ENCODE measurements at regions not wholly inside any gene's neighbourhood (a gene's known extent, or its start where the extent isn't known, plus 50 kb on each side); places are given as distances from the start of the nearest gene placed in this dataset.
"Not testable (repeated sequence)": the region's sequence is repeated elsewhere in the genome, so short reads cannot be mapped to it uniquely, and the experiment has no call there.

- H3K27ac ChIP-seq (ENCODE audit: low read depth, low read length) = no peak overlapping the region
Observed at GRCh38 chr16:35572186-35572585, 2112.8 kb downstream of the TP53TG3F start.

GRCh38 chr16:35573407-35573806, 2114.0 kb downstream of the TP53TG3F start:
- peaks cover 0 to 32% of the 10 kb centered on the region in 2 donors for H3K9me3 ChIP-seq (ENCODE audit: control insufficient read depth in 1 of 2, low read length in 2 of 2)
- H3K27ac ChIP-seq (ENCODE audit: low read depth, low read length) = no peak overlapping the region
- no peaks in the 10 kb centered on the region for H3K36me3 ChIP-seq (ENCODE audit: control insufficient read depth in 1 of 2, insufficient read depth in 2 of 2, low read length in 2 of 2)
- no peak overlapping the region for H3K9ac ChIP-seq (ENCODE audit: low read depth in 1 of 2, low read length in 2 of 2)
- H3K4me1 ChIP-seq (ENCODE audit: control insufficient read depth in 1 of 2, insufficient read depth in 2 of 2, low read length in 2 of 2) = no peaks in the 10 kb centered on the region
- H3K4me3 ChIP-seq (ENCODE audit: low read depth in 1 of 2, low read length in 2 of 2) = no peak overlapping the region
- no peaks in the 10 kb centered on the region for H3K27me3 ChIP-seq (ENCODE audit: control insufficient read depth in 1 of 2, insufficient read depth in 2 of 2, low read length in 2 of 2)

More at GRCh38 chr16:35572186-35572585, 2112.8 kb downstream of the TP53TG3F start:
- no peaks in the 10 kb centered on the region for H3K27me3 ChIP-seq (ENCODE audit: control insufficient read depth in 1 of 2, insufficient read depth in 2 of 2, low read length in 2 of 2)
- H3K9me3 ChIP-seq (ENCODE audit: control insufficient read depth in 1 of 2, low read length in 2 of 2) = peaks cover 0 to 36% of the 10 kb centered on the region in 2 donors
- no peaks in the 10 kb centered on the region for H3K36me3 ChIP-seq (ENCODE audit: control insufficient read depth in 1 of 2, insufficient read depth in 2 of 2, low read length in 2 of 2)
- H3K9ac ChIP-seq (ENCODE audit: low read depth in 1 of 2, low read length in 2 of 2) = no peak overlapping the region
- H3K4me3 ChIP-seq (ENCODE audit: low read depth in 1 of 2, low read length in 2 of 2) = no peak overlapping the region
- H3K4me1 ChIP-seq (ENCODE audit: control insufficient read depth in 1 of 2, insufficient read depth in 2 of 2, low read length in 2 of 2) = no peaks in the 10 kb centered on the region

DNA sequence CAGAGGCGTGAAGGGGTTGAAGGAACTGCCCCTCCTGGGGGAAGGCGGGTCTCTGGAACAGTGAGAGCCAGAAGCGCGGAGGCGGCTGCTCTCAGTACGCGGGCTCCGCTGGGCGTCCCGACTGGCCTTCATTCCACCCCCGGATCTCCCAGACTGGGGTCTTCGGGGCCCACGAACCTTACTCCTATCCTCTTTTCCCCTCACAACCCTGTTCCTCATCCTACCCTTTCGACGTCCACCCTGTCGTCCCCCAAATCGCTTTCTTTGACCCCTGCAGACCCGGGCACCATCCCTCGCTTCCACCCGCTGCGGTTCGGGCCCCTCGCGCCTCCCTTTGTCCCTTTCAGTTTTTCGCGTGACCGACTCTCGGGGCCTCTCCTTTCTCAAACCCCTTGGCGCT, 2114.6 kb downstream of the TP53TG3F start:
- Histone ChIP-seq H3K4me3 (ENCODE audit: low read depth in 1 of 2, low read length in 2 of 2) (no peak overlapping the region), H3K27me3 (ENCODE audit: control insufficient read depth in 1 of 2, insufficient read depth in 2 of 2, low read length in 2 of 2) (no peaks in the 10 kb centered on the region), H3K27ac (ENCODE audit: low read depth, low read length) (no peak overlapping the region), H3K4me1 (ENCODE audit: control insufficient read depth in 1 of 2, insufficient read depth in 2 of 2, low read length in 2 of 2) (no peaks in the 10 kb centered on the region), H3K9ac (ENCODE audit: low read depth in 1 of 2, low read length in 2 of 2) (no peak overlapping the region), H3K36me3 (ENCODE audit: control insufficient read depth in 1 of 2, insufficient read depth in 2 of 2, low read length in 2 of 2) (no peaks in the 10 kb centered on the region), H3K9me3 (ENCODE audit: control insufficient read depth in 1 of 2, low read length in 2 of 2) (peaks cover 2 to 36% of the 10 kb centered on the region in 2 donors)

DNA sequence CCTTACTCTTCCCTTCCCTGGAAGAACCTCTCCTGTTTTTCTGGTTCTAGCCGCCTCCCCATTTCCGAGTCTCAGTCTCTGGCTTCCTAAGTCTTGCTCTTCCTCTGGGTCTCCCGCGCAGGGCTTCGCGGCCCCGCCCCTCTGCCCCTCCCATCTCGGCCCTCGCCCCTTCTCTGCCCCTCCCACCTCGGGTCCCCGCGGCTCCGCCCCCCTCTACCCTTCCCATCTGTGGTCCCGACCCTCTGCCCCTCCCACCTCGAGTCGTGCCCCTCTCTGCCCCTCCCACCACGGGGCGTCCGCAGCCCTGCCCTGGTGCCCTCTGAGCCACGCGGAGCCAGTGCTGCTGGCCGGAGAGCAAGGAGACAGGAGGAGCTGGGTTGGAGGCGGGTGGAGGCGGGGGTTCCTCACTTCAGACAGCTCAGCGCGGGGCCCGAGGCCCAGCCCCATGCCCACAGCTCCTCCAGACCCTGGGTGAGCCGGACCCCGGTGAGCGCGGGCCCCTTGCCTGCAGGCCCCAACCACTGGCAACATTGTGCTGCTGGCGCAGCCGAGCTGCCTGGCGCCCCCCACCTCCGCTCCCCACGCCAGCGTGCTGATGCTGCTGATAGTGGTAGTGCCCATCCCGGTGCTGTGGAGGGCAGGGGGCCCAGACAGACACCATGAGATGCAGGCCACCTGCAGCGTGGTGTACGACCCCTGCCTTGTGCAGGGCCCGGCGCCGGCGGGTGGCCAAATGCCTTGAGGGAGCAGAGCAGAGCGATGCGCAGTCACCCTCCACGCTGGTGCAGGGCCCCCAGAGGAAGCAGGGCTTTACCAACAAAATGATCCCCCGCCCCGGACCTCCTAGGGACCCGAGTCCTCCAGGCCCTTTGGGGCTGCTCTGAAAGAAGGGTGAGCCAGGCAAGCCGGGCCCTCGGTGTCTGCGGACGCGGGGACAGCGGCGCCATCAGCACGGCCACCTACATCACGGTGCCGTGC, 2115.3 kb downstream of the TP53TG3F start:
- H3K4me3 ChIP-seq (ENCODE audit: low read depth in 1 of 2, low read length in 2 of 2) = no peak overlapping the region
- H3K9ac ChIP-seq (ENCODE audit: low read depth in 1 of 2, low read length in 2 of 2) = no peak overlapping the region
- no peaks in the 10 kb centered on the region for H3K27me3 ChIP-seq (ENCODE audit: control insufficient read depth in 1 of 2, insufficient read depth in 2 of 2, low read length in 2 of 2)
- H3K27ac ChIP-seq (ENCODE audit: low read depth, low read length) = no peak overlapping the region
- no peaks in the 10 kb centered on the region for H3K4me1 ChIP-seq (ENCODE audit: control insufficient read depth in 1 of 2, insufficient read depth in 2 of 2, low read length in 2 of 2)
- H3K9me3 ChIP-seq (ENCODE audit: control insufficient read depth in 1 of 2, low read length in 2 of 2) = peaks cover 9 to 32% of the 10 kb centered on the region in 2 donors
- H3K36me3 ChIP-seq (ENCODE audit: control insufficient read depth in 1 of 2, insufficient read depth in 2 of 2, low read length in 2 of 2) = no peaks in the 10 kb centered on the region

DNA sequence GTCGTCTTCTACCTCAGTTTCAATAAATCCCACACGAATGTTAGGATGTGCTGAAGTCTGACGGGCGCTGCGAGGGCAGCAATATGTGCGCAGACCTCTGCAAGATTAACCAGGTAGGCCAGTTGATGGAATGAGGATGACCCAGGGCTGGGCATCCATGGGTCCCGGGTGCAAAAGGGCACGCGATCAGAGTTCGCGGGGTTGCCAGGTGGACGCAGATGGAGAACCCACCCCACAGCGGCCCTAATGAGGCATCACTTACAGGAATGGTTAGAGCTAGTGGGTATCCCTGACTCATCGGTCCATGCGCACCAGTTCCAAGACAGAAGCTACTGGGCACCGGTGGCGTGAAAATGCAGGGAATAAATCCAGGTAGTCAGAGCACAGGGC, 2116.0 kb downstream of the TP53TG3F start:
- Histone ChIP-seq H3K27me3 (ENCODE audit: control insufficient read depth in 1 of 2, insufficient read depth in 2 of 2, low read length in 2 of 2) (no peaks in the 10 kb centered on the region), H3K9me3 (ENCODE audit: control insufficient read depth in 1 of 2, low read length in 2 of 2) (peaks cover 16 to 31% of the 10 kb centered on the region in 2 donors), H3K4me3 (ENCODE audit: low read depth in 1 of 2, low read length in 2 of 2) (no peak overlapping the region), H3K27ac (ENCODE audit: low read depth, low read length) (no peak overlapping the region), H3K9ac (ENCODE audit: low read depth in 1 of 2, low read length in 2 of 2) (no peak overlapping the region), H3K36me3 (ENCODE audit: control insufficient read depth in 1 of 2, insufficient read depth in 2 of 2, low read length in 2 of 2) (no peaks in the 10 kb centered on the region), H3K4me1 (ENCODE audit: control insufficient read depth in 1 of 2, insufficient read depth in 2 of 2, low read length in 2 of 2) (no peaks in the 10 kb centered on the region)

DNA sequence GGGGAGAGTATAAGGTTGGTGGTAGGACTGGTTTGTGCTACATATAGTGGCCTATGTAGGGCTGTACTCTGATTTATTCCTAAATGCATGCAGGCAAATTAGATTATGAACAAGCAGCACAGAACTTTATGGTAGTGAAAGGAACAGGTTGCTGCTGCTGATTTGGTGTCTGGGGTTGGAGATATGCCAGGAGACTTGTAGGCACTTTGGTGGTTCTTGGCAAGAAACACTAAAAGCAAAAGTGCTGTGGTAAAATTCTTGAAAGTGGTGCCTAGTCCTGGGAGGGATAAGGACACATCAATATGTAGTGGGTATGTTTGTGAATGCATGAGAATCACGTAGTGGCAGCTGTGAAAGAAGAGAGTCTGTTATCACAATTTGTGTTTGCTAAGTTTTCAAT, 2126.0 kb downstream of the TP53TG3F start:
- Histone ChIP-seq H3K4me3 (ENCODE audit: low read depth in 1 of 2, low read length in 2 of 2) (no peak overlapping the region), H3K27me3 (ENCODE audit: control insufficient read depth in 1 of 2, insufficient read depth in 2 of 2, low read length in 2 of 2) (no peaks in the 10 kb centered on the region), H3K9me3 (ENCODE audit: control insufficient read depth in 1 of 2, low read length in 2 of 2) (peaks cover 1 to 5% of the 10 kb centered on the region in 2 donors), H3K9ac (ENCODE audit: low read depth in 1 of 2, low read length in 2 of 2) (no peak overlapping the region), H3K36me3 (ENCODE audit: control insufficient read depth in 1 of 2, insufficient read depth in 2 of 2, low read length in 2 of 2) (no peaks in the 10 kb centered on the region), H3K4me1 (ENCODE audit: control insufficient read depth in 1 of 2, insufficient read depth in 2 of 2, low read length in 2 of 2) (no peaks in the 10 kb centered on the region), H3K27ac (ENCODE audit: low read depth, low read length) (no peak overlapping the region)

DNA sequence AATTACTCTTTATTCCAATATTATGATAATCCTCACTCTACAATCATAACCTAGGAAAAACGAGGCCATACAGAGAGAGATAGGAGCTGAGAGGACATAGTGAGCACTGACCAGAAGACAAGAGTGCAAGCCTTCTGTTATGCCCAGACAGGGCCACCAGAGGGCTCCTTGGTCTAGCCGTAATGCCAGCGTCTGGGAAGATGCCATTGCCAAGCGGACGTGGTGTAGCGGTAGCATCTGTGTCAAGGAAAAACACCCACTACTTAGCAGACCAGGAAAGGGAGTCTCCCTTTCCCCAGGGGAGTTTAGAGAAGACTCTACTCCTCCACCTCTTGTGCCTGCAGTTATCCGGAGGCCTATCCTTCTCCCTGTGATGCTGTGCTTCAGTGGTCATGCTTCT, 2131.5 kb downstream of the TP53TG3F start:
- H3K4me1 ChIP-seq (ENCODE audit: control insufficient read depth in 1 of 2, insufficient read depth in 2 of 2, low read length in 2 of 2); H3K9me3 ChIP-seq (ENCODE audit: control insufficient read depth in 1 of 2, low read length in 2 of 2); H3K27ac ChIP-seq (ENCODE audit: low read depth, low read length); H3K36me3 ChIP-seq (ENCODE audit: control insufficient read depth in 1 of 2, insufficient read depth in 2 of 2, low read length in 2 of 2); H3K9ac ChIP-seq (ENCODE audit: low read depth in 1 of 2, low read length in 2 of 2); H3K27me3 ChIP-seq (ENCODE audit: control insufficient read depth in 1 of 2, insufficient read depth in 2 of 2, low read length in 2 of 2); H3K4me3 ChIP-seq (ENCODE audit: low read depth in 1 of 2, low read length in 2 of 2): not testable (repeated sequence)

DNA sequence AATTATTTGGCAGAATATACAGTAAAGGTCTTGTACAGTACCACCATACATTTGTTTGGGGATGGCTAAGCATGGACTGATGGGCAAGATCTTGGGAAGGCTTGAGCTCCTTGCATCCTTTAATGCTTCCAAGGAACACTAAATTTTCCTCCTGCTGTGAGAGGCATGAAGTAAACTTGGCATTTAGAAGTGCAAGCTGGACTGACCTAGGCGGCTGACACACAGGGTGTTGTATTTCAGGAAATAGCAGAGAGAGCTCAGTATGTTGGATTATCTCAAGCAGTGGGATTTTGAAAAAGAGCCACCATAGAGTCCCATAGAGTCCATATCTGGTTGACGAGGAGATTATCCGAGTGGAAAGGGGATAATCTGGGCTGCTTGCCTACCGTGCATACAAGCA, 2137.1 kb downstream of the TP53TG3F start:
- Histone ChIP-seq H3K4me1 (ENCODE audit: control insufficient read depth in 1 of 2, insufficient read depth in 2 of 2, low read length in 2 of 2) (no peaks in the 10 kb centered on the region), H3K27ac (ENCODE audit: low read depth, low read length) (no peak overlapping the region), H3K9me3 (ENCODE audit: control insufficient read depth in 1 of 2, low read length in 2 of 2) (peaks cover 0 to 3% of the 10 kb centered on the region in 2 donors), H3K27me3 (ENCODE audit: control insufficient read depth in 1 of 2, insufficient read depth in 2 of 2, low read length in 2 of 2) (no peaks in the 10 kb centered on the region), H3K4me3 (ENCODE audit: low read depth in 1 of 2, low read length in 2 of 2) (no peak overlapping the region), H3K9ac (ENCODE audit: low read depth in 1 of 2, low read length in 2 of 2) (no peak overlapping the region), H3K36me3 (ENCODE audit: control insufficient read depth in 1 of 2, insufficient read depth in 2 of 2, low read length in 2 of 2) (no peaks in the 10 kb centered on the region)

GRCh38 chr16:35598696-35599332, 2139.4 kb downstream of the TP53TG3F start:
- Histone ChIP-seq H3K9me3 (ENCODE audit: control insufficient read depth in 1 of 2, low read length in 2 of 2) (no peaks in the 10 kb centered on the region), H3K4me3 (ENCODE audit: low read depth in 1 of 2, low read length in 2 of 2) (peak overlapping the region; percentile 48 to 61), H3K4me1 (ENCODE audit: control insufficient read depth in 1 of 2, insufficient read depth in 2 of 2, low read length in 2 of 2) (no peaks in the 10 kb centered on the region), H3K27ac (ENCODE audit: low read depth, low read length) (no peak overlapping the region), H3K9ac (ENCODE audit: low read depth in 1 of 2, low read length in 2 of 2) (peak overlapping the region in 1 of 2 donors; percentile 56), H3K27me3 (ENCODE audit: control insufficient read depth in 1 of 2, insufficient read depth in 2 of 2, low read length in 2 of 2) (no peaks in the 10 kb centered on the region), H3K36me3 (ENCODE audit: control insufficient read depth in 1 of 2, insufficient read depth in 2 of 2, low read length in 2 of 2) (no peaks in the 10 kb centered on the region)

- no peaks in the 10 kb centered on the region for H3K36me3 ChIP-seq (ENCODE audit: control insufficient read depth in 1 of 2, insufficient read depth in 2 of 2, low read length in 2 of 2)
- no peak overlapping the region for H3K9ac ChIP-seq (ENCODE audit: low read depth in 1 of 2, low read length in 2 of 2)
- no peak overlapping the region for H3K27ac ChIP-seq (ENCODE audit: low read depth, low read length)
- no peaks in the 10 kb centered on the region for H3K27me3 ChIP-seq (ENCODE audit: control insufficient read depth in 1 of 2, insufficient read depth in 2 of 2, low read length in 2 of 2)
- no peaks in the 10 kb centered on the region for H3K4me1 ChIP-seq (ENCODE audit: control insufficient read depth in 1 of 2, insufficient read depth in 2 of 2, low read length in 2 of 2)
- no peaks in the 10 kb centered on the region for H3K9me3 ChIP-seq (ENCODE audit: control insufficient read depth in 1 of 2, low read length in 2 of 2)
- H3K4me3 ChIP-seq (ENCODE audit: low read depth in 1 of 2, low read length in 2 of 2) = peak overlapping the region in 1 of 2 donors; percentile 61
Observed at GRCh38 chr16:35599429-35600160, 2140.2 kb downstream of the TP53TG3F start.
